Stimulated activated CD8-positive, alpha-beta memory T cell treated with anti-CD3 and anti-CD28 coated beads, Interleukin-12 subunit alpha, Interleukin-12 subunit beta, amount 100 ng/mL, for 24 hours (primary cell): ENCODE measurements at regions not wholly inside any gene's neighbourhood (a gene's known extent, or its start where the extent isn't known, plus 50 kb on each side); places are given as distances from the start of the nearest gene placed in this dataset.

Experiments
- DNase-seq: peaks from one replicate; pipeline ENCODE4 v3.0.0-alpha.2; 2020; ENCODE audit errors: extremely low read depth

DNA sequence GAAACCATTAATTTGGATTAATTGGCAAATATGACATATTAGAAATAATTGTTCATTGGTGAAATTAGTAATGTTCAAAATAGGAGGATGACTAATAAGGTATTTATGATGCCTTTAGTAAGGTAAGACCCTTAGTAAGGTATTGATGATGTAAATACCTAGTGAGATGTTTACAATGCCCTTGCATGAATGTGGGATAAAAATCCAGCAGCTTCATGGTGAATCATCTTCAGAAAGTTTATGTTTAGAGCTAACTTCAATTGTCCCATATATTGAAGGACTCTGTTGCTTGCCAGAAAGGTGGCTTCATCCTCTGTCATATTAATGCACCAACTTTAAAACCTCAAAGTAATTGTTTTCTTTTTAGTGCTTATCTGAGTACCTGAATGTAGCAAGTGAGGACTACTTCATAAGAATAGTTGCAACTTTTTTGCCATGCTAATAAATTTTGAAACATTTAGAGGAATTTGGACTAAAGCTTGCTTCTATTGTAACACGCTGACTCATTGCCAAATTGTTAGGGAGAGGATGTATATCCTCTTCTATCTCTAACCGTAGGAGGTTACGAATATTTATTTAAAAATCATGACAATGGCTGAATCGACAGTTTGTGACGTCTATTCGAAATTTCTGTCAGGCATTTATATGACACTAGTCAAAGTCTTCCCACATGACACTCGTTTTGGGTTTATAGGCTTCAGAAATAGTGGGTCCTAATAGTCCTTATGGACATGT is 174.1 kb upstream of the HS3ST1 start:
- no peak for DNase-seq

GRCh38 chr4:11599064-11599463 is 170.4 kb upstream of the HS3ST1 start:
- no peak for DNase-seq

DNA sequence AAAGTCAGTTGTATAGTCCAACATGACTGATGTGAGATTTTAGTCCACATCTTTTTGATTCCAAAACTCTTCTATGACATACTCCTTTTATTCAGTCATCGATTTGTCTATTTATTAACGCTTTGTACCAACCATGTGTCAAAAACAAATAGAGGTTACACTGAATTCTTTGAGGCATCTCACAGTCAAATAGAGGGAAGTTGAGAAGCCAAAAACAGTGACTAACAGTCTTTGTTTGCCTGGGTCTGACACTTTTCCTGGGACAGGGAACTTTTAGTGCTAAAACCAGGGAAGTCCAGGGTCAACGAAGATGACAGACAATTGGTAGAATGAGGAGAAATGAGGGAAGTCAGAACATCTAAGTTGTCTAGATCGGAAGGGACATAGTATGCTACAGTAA is 169.9 kb upstream of the HS3ST1 start:
- DNase-seq: no peak

GRCh38 chr4:11597506-11597905 is 168.8 kb upstream of the HS3ST1 start:
- DNase-seq: no peak

DNA sequence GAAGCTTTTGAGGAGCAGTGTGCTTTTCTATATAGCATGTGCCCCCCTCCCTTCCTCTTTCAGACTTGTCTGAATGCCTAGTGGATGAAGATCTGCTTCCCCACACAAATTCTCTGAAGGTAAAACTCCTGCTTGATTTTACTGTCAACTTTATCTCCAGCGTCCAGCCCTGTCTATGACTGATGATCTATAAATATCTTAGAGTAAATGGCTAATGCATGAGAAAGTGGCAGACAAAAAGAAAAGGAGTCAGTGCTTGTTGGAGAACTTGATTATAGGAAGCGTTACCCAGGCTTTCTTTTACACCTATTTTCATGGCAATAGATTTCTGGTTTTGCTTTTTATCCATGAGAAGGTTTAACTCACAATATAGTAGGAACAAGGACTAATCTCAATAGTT is 168.3 kb upstream of the HS3ST1 start:
- no peak for DNase-seq

DNA sequence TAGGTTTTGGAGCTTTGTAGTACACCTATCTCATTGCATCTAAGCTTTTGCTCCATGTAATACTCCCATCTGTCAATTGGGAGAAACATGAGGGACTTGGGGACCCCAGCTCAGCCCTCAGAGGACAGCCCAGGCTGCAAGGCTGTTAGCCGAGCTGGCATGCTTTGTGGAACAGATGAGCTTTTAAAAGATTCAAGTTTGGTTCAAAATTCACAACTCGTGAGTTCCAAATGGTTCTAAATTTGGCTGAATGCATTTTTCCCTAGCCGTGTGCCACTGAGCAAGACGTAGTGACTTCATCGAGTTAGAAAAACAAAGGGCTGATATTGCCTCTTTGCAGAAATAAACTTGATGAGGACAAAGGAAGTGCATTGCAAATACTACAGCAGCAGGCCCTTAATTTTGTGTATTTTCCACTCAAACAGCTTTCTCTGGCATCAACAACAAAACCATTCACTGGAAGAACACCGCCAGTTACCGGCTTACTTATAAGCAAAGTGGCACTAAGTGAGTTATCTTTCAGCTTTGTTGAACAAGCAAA is 165.0 kb upstream of the HS3ST1 start:
- no peak for DNase-seq

- no peak for DNase-seq
These were observed 163.6 kb upstream of the HS3ST1 start for GRCh38 chr4:11592276-11592675.

DNA sequence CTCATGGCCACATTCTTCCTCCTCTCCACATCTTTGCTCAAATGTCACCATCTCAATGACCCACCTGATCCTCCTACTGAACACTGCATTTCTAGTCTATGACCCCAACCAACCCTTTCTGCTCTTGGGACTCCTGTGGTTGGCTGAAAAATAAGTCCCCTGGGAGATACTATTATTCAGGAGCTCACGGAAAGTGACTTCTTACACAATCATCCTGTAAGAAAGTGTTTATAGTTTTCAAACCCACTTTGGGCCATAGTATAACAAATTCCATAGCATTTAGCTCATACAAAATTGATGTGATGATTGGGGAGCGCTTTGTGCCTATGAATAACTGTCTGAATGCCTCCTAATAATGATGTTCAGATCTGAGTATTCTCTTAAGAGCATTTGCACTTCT is 161.4 kb upstream of the HS3ST1 start:
- DNase-seq: no peak

- DNase-seq: no peak
These were observed 161.0 kb upstream of the HS3ST1 start for GRCh38 chr4:11589676-11590075.

DNA sequence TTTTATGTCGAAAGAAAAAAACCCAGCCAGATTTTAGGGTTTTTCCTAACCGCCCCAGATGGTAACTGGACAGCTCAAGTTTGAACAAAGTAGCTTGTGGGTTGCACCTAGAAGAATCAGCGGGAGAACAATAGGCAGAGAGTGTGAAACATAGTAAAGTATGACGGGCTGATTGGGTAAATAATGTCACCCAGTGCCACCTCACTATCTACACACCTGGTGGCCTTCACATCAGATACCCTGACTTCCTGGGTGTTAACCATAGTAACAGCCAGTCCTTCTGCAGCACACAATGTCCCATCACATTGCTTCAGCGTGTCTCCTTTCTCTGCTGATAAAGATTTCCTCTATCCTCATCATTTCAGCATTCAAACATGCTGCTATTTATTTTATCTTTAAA is 159.1 kb upstream of the HS3ST1 start:
- DNase-seq: no peak

DNA sequence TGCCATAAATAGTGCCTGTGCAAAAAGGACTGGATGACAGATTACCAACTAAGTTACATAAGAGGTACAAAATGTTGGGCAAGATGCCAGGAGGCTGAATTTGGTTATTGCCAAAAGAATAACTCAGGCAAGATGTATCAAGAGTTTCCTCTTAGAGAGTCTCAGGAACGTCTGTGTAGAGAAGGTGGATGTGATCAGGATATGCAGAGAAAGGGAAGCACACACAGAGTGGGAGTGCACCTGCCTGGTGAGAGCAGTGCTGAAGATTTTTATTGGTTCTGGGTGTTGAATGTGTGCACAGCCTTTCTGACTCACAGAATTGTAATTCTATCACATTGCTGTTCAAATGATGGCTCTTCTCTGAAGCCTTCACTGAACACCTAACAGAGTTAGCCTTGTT is 156.8 kb upstream of the HS3ST1 start:
- DNase-seq: no peak

GRCh38 chr4:11568511-11568910 is 139.8 kb upstream of the HS3ST1 start:
- DNase-seq: no peak

DNA sequence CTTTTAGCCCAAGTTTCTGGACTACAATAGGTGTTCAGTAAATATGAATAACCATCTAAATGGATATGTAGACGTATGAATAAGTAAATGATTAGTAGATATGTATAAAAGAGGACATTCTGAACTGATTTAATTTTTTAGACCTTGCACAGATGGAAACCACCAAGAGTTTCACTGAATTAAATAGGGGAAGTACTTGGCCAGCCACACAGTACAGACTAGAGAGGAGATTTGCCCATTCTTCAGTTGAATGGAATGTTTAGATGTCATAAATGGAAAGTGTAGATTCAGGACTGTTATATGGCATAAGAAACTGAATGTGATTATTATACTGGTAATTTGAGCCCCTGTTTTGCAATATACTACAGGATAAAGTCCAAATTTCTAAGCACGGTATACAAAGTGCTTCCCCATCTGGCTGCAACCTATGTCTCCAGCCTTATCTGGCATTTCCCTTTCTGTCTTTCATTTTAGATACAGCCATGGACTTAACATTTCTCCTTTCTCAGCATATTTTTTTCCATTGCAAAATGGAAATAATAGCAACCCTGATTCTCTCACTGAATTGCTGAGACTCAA is 137.8 kb upstream of the HS3ST1 start:
- no peak for DNase-seq

DNA sequence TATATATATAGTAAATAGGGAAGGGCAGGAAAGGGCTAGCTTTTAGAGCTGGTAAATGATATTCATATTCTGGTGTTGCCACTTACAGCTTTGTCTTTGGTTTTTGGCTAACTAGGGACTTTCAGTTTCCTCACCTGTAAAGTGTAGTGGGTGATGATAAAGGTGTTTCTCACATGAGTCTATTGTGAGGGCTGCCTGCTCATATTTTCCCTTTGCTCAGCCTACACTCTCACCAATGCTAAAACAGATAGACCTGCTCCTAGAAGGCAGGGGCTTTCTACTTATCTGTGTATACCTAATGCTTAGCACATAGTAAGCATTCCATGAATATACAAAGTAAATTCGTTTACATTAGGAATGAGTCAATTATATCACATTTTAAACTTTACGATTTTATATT is 137.2 kb upstream of the HS3ST1 start:
- DNase-seq: no peak

- DNase-seq: no peak
These were observed 136.5 kb upstream of the HS3ST1 start for GRCh38 chr4:11565213-11565612.

DNA sequence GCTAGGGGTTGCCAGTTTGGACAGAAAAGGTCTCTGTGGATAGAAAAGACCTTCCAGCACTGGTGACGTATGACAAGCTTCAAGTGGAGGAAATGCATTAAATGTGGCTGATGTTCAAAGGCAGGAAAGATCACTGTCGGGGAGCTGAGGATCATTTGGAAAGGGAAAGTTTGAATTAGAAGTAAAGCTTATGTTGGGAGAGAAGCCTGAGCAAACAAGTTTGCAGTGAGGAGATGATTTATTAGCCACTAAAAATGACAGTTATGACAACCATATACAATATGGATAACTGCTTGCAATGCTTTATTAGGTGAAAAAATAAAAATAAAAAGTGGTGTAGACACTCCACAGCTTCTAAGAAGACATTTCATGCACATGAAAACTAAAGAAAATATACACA is 135.3 kb upstream of the HS3ST1 start:
- DNase-seq: no peak

DNA sequence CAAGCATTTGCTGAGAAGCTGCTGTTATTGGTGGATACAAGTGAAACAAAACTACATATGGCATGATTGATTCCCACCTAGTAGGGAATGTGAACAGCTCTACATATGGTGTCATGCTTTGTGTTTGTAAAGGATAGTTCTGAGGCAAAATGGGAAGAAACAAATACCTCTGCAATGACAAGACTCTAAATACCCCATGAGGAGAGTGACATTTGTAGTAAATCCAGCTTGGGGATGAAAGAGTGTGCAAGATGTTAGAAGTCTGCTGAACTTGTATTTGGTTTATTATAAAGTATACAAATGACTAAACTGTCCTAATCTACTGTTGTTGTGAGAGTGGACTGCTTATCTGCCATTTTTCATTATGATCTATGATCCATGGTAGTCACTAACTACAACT is 120.8 kb upstream of the HS3ST1 start:
- DNase-seq: no peak

DNA sequence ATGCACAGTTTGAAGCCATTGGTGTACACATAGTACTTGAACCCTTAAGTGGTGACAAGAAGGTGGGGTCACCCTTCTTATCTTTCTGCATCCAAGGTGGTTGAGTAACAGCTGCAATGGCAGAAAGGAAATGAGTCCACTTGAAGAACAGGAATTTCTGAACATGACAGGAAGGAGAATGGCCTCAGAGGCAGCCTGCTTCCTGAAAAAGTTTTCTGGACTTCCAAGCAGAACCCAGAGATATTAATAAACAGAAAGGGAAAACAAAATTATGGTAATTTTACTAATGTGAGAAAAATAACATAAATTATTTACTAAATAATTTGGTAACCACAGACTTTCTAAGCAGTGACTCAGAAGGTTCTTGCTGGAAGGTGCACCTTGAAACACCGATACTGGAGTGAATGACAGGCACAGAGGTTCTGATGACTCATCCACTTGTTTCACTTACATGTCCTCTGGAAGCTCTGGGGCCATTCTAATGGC is 119.9 kb upstream of the HS3ST1 start:
- no peak for DNase-seq

GRCh38 chr4:11546391-11547175 is 117.9 kb upstream of the HS3ST1 start:
- DNase-seq: no peak

GRCh38 chr4:11545651-11546050 is 117.0 kb upstream of the HS3ST1 start:
- no peak for DNase-seq

- no peak for DNase-seq
These were observed 115.5 kb upstream of the HS3ST1 start for GRCh38 chr4:11544211-11544610.

- DNase-seq: no peak
These were observed 115.0 kb upstream of the HS3ST1 start for GRCh38 chr4:11543706-11544105.

DNA sequence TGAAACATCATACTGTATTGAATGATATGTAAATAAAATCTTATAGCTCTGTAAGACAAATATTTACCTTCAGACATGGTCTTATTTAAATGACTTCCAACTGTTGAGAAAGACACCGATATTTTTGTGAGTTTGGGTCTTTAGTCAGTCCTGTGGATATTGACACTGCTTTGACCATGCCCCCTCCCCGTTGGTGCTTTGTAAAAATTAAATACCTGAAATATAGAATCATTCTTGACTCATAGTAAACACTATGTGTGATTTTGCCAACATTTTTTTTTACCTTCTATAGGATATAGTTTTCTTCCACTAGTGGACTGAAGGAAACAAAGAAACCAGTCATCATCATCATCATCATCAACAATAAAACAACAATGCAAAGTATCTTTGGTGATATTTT is 114.3 kb upstream of the HS3ST1 start:
- no peak for DNase-seq
